Stimulated activated naive CD8-positive, alpha-beta T cell treated with anti-CD3 and anti-CD28 coated beads, Interleukin-15, amount 100 ng/mL, for 72 hours (primary cell): ENCODE measurements at regions not wholly inside any gene's neighbourhood (a gene's known extent, or its start where the extent isn't known, plus 50 kb on each side); places are given as distances from the start of the nearest gene placed in this dataset.

Experiments used
- ATAC-seq: fragments of 150-1000 bp; cut with Tn5 transposase; 2 replicates; pipeline ENCODE4 v1.10.0; 2021; ENCODE audit warnings: mild to moderate bottlenecking, moderate library complexity
- DNase-seq, 2 donors: peaks; one replicate each; pipeline ENCODE4 v3.0.0; 2021 to 2022
- H3K27ac Mint-ChIP-seq, 2 donors: one replicate each; pipeline ENCODE4 v1.8.0; 2022; ENCODE audit warnings: mild to moderate bottlenecking in 2 of 2, mixed read lengths in 2 of 2, moderate library complexity in 2 of 2
- H3K27me3 Mint-ChIP-seq: one replicate; pipeline ENCODE4 v1.8.0; 2022; ENCODE audit warnings: mixed read lengths
- H3K4me1 Mint-ChIP-seq: one replicate; pipeline ENCODE4 v1.8.0; 2022; ENCODE audit warnings: mild to moderate bottlenecking, mixed read lengths
- H3K4me3 Mint-ChIP-seq, 2 donors: one replicate each; pipeline ENCODE4 v1.8.0; 2022; ENCODE audit warnings: mild to moderate bottlenecking in 2 of 2, mixed read lengths in 2 of 2, moderate library complexity in 1 of 2
- H3K9me3 Mint-ChIP-seq, 2 donors: one replicate each; pipeline ENCODE4 v1.8.0; 2022; ENCODE audit warnings: mixed read lengths in 2 of 2

GRCh38 chr14:85115921-85116320 lies 414.0 kb upstream of the FLRT2 start:
- Mint-ChIP-seq H3K27ac (no peak overlapping the region), H3K9me3 (peaks cover 25 to 34% of the 10 kb centered on the region in 2 donors)
- no peak for ATAC-seq

GRCh38 chr14:85118274-85118673 lies 411.7 kb upstream of the FLRT2 start:
- no peaks in the 10 kb centered on the region for H3K27me3 Mint-ChIP-seq
- peaks cover 11 to 18% of the 10 kb centered on the region in 2 donors for H3K9me3 Mint-ChIP-seq
- no peak for DNase-seq
- H3K4me1 Mint-ChIP-seq: no peaks in the 10 kb centered on the region
- no peak overlapping the region for H3K27ac Mint-ChIP-seq
- no peak overlapping the region for H3K4me3 Mint-ChIP-seq
- ATAC-seq: no peak

More at GRCh38 chr14:85115921-85116320, 414.0 kb upstream of the FLRT2 start:
- Mint-ChIP-seq H3K4me3 (no peak overlapping the region), H3K27me3 (no peaks in the 10 kb centered on the region), H3K4me1 (no peaks in the 10 kb centered on the region)
- DNase-seq: no peak

DNA sequence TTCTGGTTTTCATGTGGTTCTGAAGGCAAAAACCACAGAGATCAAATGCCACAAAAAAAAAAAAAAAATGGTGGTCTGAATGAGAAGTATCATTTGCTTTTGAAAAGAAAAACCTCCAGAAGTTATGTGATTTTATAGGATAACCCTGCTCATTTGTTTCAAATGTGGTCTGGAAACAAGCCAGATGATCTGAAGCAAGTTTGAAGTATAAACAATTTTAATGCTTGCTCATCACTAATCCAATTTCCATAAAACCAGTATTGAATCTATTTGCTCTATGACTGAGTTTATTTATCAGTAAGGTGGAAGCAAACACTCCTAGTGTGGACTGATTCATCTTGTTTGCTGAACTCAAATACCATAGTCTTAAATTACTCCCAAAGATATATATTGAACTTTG lies 407.3 kb upstream of the FLRT2 start:
- no peak for DNase-seq
- no peaks in the 10 kb centered on the region for H3K27me3 Mint-ChIP-seq
- no peak for ATAC-seq
- H3K4me1 Mint-ChIP-seq: no peaks in the 10 kb centered on the region
- peaks cover 4 to 15% of the 10 kb centered on the region in 2 donors for H3K9me3 Mint-ChIP-seq
- H3K4me3 Mint-ChIP-seq: no peak overlapping the region
- no peak overlapping the region for H3K27ac Mint-ChIP-seq

DNA sequence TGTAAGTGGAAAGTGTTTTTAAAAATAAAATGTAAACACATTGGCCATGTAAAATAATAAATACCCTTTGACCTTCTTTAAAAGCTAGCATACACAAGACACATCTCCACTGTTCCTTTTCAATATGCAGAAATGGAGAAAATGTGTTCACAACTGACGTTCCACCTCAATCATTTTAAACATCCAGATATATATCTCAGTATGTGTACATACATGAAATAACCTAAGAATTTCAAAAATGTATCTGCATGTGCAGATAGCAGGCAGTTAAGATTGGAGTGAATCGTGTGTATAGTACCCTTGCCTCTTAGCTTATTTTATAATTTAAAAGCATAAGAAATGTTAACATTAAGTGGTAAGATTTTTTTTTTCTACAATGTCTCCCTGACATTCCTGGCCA lies 406.2 kb upstream of the FLRT2 start:
- H3K9me3 Mint-ChIP-seq: peaks cover 4 to 15% of the 10 kb centered on the region in 2 donors
- no peak for DNase-seq
- no peak for ATAC-seq
- no peaks in the 10 kb centered on the region for H3K27me3 Mint-ChIP-seq
- H3K4me1 Mint-ChIP-seq: no peaks in the 10 kb centered on the region
- no peak overlapping the region for H3K4me3 Mint-ChIP-seq
- H3K27ac Mint-ChIP-seq: no peak overlapping the region

DNA sequence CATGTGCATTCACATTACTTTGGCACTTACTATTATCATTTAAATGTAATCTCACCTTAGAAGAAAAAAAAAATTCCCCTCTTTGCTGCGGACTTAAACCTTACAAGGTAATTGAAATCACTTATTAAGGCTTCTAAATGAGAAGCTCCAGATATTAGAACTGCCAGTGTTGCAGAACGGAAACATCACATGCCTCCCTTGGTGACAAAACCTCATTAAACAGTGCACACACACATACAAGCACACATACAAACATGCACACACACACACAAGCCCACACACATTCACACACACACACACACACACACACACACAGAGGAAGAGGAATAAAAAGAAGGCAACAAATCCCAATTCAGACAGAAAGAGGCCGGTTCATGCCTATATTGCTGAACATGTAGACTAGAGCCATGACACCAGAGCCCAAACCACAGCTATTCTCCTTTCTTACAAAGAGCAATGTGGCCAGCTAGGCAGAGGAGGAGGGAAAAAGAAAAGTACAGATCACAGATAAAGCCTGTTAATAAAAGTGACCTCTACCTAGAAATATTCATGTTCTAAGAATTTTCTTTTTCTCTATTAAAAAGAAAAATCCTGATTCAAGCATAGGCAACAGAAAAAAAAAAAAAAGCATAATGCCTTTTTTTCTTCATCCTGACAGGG lies 405.2 kb upstream of the FLRT2 start:
- Mint-ChIP-seq H3K9me3 (peaks cover 4 to 15% of the 10 kb centered on the region in 2 donors), H3K27me3 (no peaks in the 10 kb centered on the region), H3K27ac (no peak overlapping the region)

GRCh38 chr14:85125291-85125670 lies 404.7 kb upstream of the FLRT2 start:
- H3K27me3 Mint-ChIP-seq: no peaks in the 10 kb centered on the region
- ATAC-seq: no peak
- H3K4me1 Mint-ChIP-seq: no peaks in the 10 kb centered on the region
- no peak for DNase-seq
- H3K4me3 Mint-ChIP-seq: no peak overlapping the region
- H3K9me3 Mint-ChIP-seq: peaks cover 4 to 15% of the 10 kb centered on the region in 2 donors
- no peak overlapping the region for H3K27ac Mint-ChIP-seq

More for the DNA sequence above, 405.2 kb upstream of the FLRT2 start:
- ATAC-seq (no peak), DNase-seq (no peak)
- Mint-ChIP-seq H3K4me1 (no peaks in the 10 kb centered on the region), H3K4me3 (no peak overlapping the region)

GRCh38 chr14:85129921-85130320 lies 400.0 kb upstream of the FLRT2 start:
- DNase-seq (no peak), ATAC-seq (no peak)
- Mint-ChIP-seq H3K4me1 (no peaks in the 10 kb centered on the region), H3K27ac (no peak overlapping the region), H3K9me3 (peaks cover 10 to 13% of the 10 kb centered on the region in 2 donors), H3K27me3 (no peaks in the 10 kb centered on the region), H3K4me3 (no peak overlapping the region)

DNA sequence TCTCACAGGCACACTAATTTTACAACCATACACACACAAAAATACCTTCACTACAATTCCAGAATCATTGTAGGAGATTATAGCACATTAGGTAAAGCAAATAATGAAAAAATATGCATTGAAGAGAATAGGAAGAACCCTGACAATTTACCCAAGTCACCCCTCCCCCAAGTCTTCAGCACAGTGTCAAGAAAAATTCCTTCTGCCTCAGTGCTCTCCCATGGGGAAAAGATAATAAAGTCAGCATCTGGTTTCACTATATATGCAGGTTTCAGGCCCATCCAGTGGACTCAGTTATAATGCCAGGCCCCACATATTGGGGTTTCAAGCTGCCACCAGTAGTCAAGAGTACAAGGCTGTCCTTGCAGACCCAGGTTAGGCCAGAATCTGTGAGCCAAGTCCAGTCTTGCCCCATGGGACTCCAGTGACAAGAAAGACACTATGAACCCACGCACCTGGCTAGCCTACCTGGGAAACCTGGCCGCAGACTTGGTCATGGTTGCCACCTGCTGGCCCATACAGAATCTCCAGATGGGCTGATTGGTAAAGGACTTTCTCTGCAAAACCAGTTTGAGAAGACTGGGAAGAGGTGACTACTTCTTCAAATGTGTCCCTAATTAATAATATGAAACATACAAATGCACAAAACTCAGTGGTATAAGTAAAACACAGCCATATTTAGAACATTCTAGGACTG lies 398.6 kb upstream of the FLRT2 start:
- Mint-ChIP-seq H3K4me1 (no peaks in the 10 kb centered on the region), H3K27ac (no peak overlapping the region), H3K27me3 (no peaks in the 10 kb centered on the region), H3K9me3 (peaks cover 10 to 13% of the 10 kb centered on the region in 2 donors), H3K4me3 (no peak overlapping the region)
- DNase-seq (no peak), ATAC-seq (no peak)

DNA sequence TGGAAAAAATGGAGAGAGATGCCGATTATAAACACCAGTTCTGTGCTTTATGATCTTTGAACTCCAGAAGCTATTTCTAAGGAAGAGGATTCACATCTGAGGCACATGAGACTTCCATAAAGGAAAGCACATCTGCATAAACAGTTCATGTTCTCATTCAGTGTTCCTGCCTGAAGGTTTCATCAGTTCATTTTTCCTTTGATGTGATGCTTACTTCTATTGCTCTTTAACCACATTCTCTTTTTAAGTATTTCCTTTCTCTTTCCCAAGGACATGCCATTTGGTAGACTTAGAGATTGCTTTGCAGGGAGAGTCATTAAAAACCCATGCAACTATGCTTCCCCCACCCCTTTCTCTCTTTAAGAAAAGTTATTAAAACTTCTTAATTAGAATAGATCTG lies 387.0 kb upstream of the FLRT2 start:
- H3K4me3 Mint-ChIP-seq: no peak overlapping the region
- ATAC-seq (no peak), DNase-seq (no peak)
- no peaks in the 10 kb centered on the region for H3K27me3 Mint-ChIP-seq
- H3K9me3 Mint-ChIP-seq: peaks cover 7 to 13% of the 10 kb centered on the region in 2 donors
- no peaks in the 10 kb centered on the region for H3K4me1 Mint-ChIP-seq
- no peak overlapping the region for H3K27ac Mint-ChIP-seq

DNA sequence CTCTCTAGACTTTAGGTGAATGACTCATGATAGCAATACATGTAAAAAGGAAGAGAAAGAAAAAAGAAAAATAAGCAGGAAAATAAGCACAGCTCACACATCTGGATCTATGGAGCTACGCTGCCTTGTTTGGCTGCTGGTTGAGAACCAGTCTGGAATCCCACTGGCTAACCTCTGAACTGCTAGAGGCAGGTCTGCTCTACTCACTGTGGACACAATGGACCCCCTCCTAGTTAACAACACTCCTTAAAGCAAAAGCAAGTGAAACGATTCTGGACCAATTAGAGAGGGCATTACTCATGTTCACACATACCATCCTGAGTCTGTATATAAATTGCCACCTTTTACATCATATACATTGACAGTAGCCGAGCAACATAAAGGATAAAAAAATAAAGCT lies 383.2 kb upstream of the FLRT2 start:
- Mint-ChIP-seq H3K9me3 (peaks cover 6 to 8% of the 10 kb centered on the region in 2 donors), H3K4me3 (no peak overlapping the region), H3K27me3 (no peaks in the 10 kb centered on the region), H3K4me1 (no peaks in the 10 kb centered on the region), H3K27ac (no peak overlapping the region)
- no peak for ATAC-seq
- DNase-seq: no peak

DNA sequence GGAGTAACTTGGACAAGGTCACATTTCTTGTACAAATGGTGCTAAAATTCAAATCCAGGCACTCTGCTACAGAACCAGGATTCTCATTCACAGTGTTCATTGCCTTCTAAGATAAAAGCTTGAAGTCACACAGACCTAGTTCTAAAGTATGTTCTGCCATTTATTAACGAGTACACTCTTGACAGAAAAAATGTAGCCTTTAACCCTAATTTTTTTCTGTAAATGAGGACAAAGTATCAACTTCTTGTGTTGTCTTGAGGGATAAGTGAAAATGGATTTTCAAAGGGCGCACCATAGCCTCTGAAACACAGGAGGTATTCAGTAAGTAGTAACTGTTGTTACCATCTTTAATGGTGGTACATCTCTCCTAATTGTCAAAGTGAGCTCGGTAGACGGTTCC lies 379.8 kb upstream of the FLRT2 start:
- H3K27ac Mint-ChIP-seq: no peak overlapping the region
- DNase-seq (no peak), ATAC-seq (no peak)
- H3K27me3 Mint-ChIP-seq: no peaks in the 10 kb centered on the region
- H3K9me3 Mint-ChIP-seq: peaks cover 5 to 8% of the 10 kb centered on the region in 2 donors
- H3K4me3 Mint-ChIP-seq: no peak overlapping the region
- no peaks in the 10 kb centered on the region for H3K4me1 Mint-ChIP-seq

GRCh38 chr14:85154714-85155113 lies 375.2 kb upstream of the FLRT2 start:
- ATAC-seq (no peak), DNase-seq (no peak)
- Mint-ChIP-seq H3K27me3 (no peaks in the 10 kb centered on the region), H3K27ac (no peak overlapping the region), H3K4me3 (no peak overlapping the region), H3K4me1 (no peaks in the 10 kb centered on the region), H3K9me3 (peaks cover 0 to 4% of the 10 kb centered on the region in 2 donors)

GRCh38 chr14:85156319-85156718 lies 373.6 kb upstream of the FLRT2 start:
- H3K4me1 Mint-ChIP-seq: no peaks in the 10 kb centered on the region
- no peak for ATAC-seq

GRCh38 chr14:85159726-85160125 lies 370.2 kb upstream of the FLRT2 start:
- H3K4me1 Mint-ChIP-seq: no peaks in the 10 kb centered on the region
- ATAC-seq (no peak), DNase-seq (no peak)
- H3K9me3 Mint-ChIP-seq: peaks cover 10 to 15% of the 10 kb centered on the region in 2 donors
- no peak overlapping the region for H3K27ac Mint-ChIP-seq
- H3K4me3 Mint-ChIP-seq: no peak overlapping the region
- H3K27me3 Mint-ChIP-seq: no peaks in the 10 kb centered on the region

More at GRCh38 chr14:85156319-85156718, 373.6 kb upstream of the FLRT2 start:
- Mint-ChIP-seq H3K27ac (no peak overlapping the region), H3K27me3 (no peaks in the 10 kb centered on the region), H3K9me3 (peaks cover 4 to 5% of the 10 kb centered on the region in 2 donors), H3K4me3 (no peak overlapping the region)
- no peak for DNase-seq

DNA sequence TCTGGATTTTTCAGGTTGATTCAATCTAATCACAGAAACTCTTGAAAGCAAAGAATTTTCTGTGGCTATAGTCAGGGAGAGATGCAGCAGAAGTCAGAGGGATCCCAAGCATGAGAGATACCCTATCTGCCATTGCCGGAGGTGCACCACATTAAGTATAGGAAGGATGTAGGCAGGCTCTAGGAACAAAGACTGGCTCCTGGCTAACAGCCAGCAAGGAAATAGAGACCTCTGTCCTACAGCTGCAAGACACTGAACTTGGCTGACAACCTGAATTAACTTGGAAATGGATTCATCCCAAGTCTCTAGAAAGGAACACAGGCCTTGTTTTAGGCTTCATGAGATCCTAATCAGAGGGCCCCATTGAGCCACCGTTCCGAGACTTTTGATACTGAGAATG lies 364.9 kb upstream of the FLRT2 start:
- no peak overlapping the region for H3K27ac Mint-ChIP-seq
- ATAC-seq (no peak), DNase-seq (no peak)
- no peaks in the 10 kb centered on the region for H3K4me1 Mint-ChIP-seq
- H3K27me3 Mint-ChIP-seq: no peaks in the 10 kb centered on the region
- peaks cover 10% of the 10 kb centered on the region in 2 donors for H3K9me3 Mint-ChIP-seq
- no peak overlapping the region for H3K4me3 Mint-ChIP-seq

GRCh38 chr14:85169381-85169780 lies 360.6 kb upstream of the FLRT2 start:
- Mint-ChIP-seq H3K27ac (no peak overlapping the region), H3K4me1 (no peaks in the 10 kb centered on the region)

More at GRCh38 chr14:85169381-85169780, 360.6 kb upstream of the FLRT2 start:
- no peaks in the 10 kb centered on the region for H3K9me3 Mint-ChIP-seq
- H3K27me3 Mint-ChIP-seq: no peaks in the 10 kb centered on the region
- DNase-seq: no peak
- no peak for ATAC-seq
- H3K4me3 Mint-ChIP-seq: no peak overlapping the region
